CD4-positive, CD25-positive, alpha-beta regulatory T cell (primary cell): ENCODE measurements at regions not wholly inside any gene's neighbourhood (a gene's known extent, or its start where the extent isn't known, plus 50 kb on each side); places are given as distances from the start of the nearest gene placed in this dataset.
"Not testable (repeated sequence)": the region's sequence is repeated elsewhere in the genome, so short reads cannot be mapped to it uniquely, and the experiment has no call there.

Experiments used
- ATAC-seq, 2 donors: fragments of 150-1000 bp; cut with Tn5 transposase; one replicate each; pipeline ENCODE4 v1.10.0; 2021; ENCODE audit warnings: low read depth in 2 of 2, moderate number of reproducible peaks in 2 of 2, moderate library complexity in 1 of 2
- DNase-seq, 3 donors: peaks; one replicate each; pipeline versions ENCODE4 v3.0.0 to v3.0.0-alpha.2; 2012 to 2022; ENCODE audit warnings: mixed read lengths in 1 of 3
- H3K27ac ChIP-seq: one replicate; pipeline ENCODE4 v1.7.0; 2013; ENCODE audit warnings: mild to moderate bottlenecking, low read length; ENCODE audit not compliant: insufficient read depth, poor library complexity, severe bottlenecking
- H3K27me3 ChIP-seq: one replicate; pipeline ENCODE4 v1.7.0; 2013; ENCODE audit warnings: low read length; ENCODE audit not compliant: control insufficient read depth, insufficient read depth
- H3K36me3 ChIP-seq: one replicate; pipeline ENCODE4 v1.7.0; 2013; ENCODE audit warnings: mild to moderate bottlenecking, low read length, moderate library complexity; ENCODE audit not compliant: control insufficient read depth, insufficient read depth
- H3K4me1 ChIP-seq: 2 replicates; pipeline ENCODE4 v1.7.0; 2013; ENCODE audit warnings: mild to moderate bottlenecking, low read length; ENCODE audit not compliant: insufficient read depth, control insufficient read depth, poor library complexity, severe bottlenecking
- H3K4me3 ChIP-seq: one replicate; pipeline ENCODE4 v1.7.0; 2013; ENCODE audit warnings: low read depth, mild to moderate bottlenecking, low read length, moderate library complexity
- H3K9me3 ChIP-seq, 2 experiments: 1 replicate in 1 of 2; 2 replicates in 1 of 2; pipeline ENCODE4 v1.7.0; 2013; ENCODE audit warnings: low read length in 2 of 2, mild to moderate bottlenecking in 1 of 2, moderate library complexity in 1 of 2; ENCODE audit not compliant: control insufficient read depth in 2 of 2
- H3K27ac Mint-ChIP-seq, 3 donors: one replicate each; pipeline ENCODE4 v1.8.0; 2020 to 2022; ENCODE audit warnings: mild to moderate bottlenecking in 3 of 3, mixed read lengths in 3 of 3, moderate library complexity in 2 of 3
- H3K27me3 Mint-ChIP-seq: one replicate; pipeline ENCODE4 v1.8.0; 2022; ENCODE audit warnings: mild to moderate bottlenecking, mixed read lengths
- H3K36me3 Mint-ChIP-seq: one replicate; pipeline ENCODE4 v1.8.0; 2020; ENCODE audit warnings: mixed read lengths
- H3K4me1 Mint-ChIP-seq, 4 donors: one replicate each; pipeline ENCODE4 v1.8.0; 2020 to 2022; ENCODE audit warnings: mixed read lengths in 4 of 4, mild to moderate bottlenecking in 1 of 4
- H3K4me3 Mint-ChIP-seq, 4 donors: one replicate each; pipeline ENCODE4 v1.8.0; 2020 to 2022; ENCODE audit warnings: mild to moderate bottlenecking in 4 of 4, mixed read lengths in 4 of 4, moderate library complexity in 3 of 4
- H3K9me3 Mint-ChIP-seq, 7 donors: one replicate each; pipeline ENCODE4 v1.8.0; 2020 to 2022; ENCODE audit warnings: mixed read lengths in 7 of 7, mild to moderate bottlenecking in 3 of 7, moderate library complexity in 2 of 7

- H3K36me3 ChIP-seq = no peaks in the 10 kb centered on the region
- Mint-ChIP-seq H3K36me3 (no peaks in the 10 kb centered on the region), H3K4me3 (no peak overlapping the region), H3K4me1 (no peaks in the 10 kb centered on the region), H3K27ac (no peak overlapping the region), H3K27me3 (no peaks in the 10 kb centered on the region), H3K9me3 (peaks cover 6 to 16% (median 10%) of the 10 kb centered on the region in 7 donors)
- no peak overlapping the region for H3K27ac ChIP-seq
- H3K4me1 ChIP-seq = no peaks in the 10 kb centered on the region
- H3K27me3 ChIP-seq = no peaks in the 10 kb centered on the region
- ATAC-seq = no peak
- peaks cover 3 to 9% of the 10 kb centered on the region in 2 experiments for H3K9me3 ChIP-seq
- DNase-seq = no peak
- H3K4me3 ChIP-seq = no peak overlapping the region
Measured at GRCh38 chr2:71961289-71962027, 186.2 kb downstream of the CYP26B1 start.

- ATAC-seq = no peak
- H3K27ac ChIP-seq = no peak overlapping the region
- no peaks in the 10 kb centered on the region for H3K27me3 Mint-ChIP-seq
- no peaks in the 10 kb centered on the region for H3K36me3 ChIP-seq
- H3K27ac Mint-ChIP-seq = no peak overlapping the region
- H3K4me1 Mint-ChIP-seq = no peaks in the 10 kb centered on the region
- no peaks in the 10 kb centered on the region for H3K4me1 ChIP-seq
- H3K4me3 ChIP-seq = no peak overlapping the region
- peaks cover 3 to 14% of the 10 kb centered on the region in 2 experiments for H3K9me3 ChIP-seq
- DNase-seq = no peak
- H3K4me3 Mint-ChIP-seq = no peak overlapping the region
- peaks cover 6 to 25% (median 10%) of the 10 kb centered on the region in 7 donors for H3K9me3 Mint-ChIP-seq
- H3K27me3 ChIP-seq = no peaks in the 10 kb centered on the region
- H3K36me3 Mint-ChIP-seq = no peaks in the 10 kb centered on the region
Measured at GRCh38 chr2:71959494-71959893, 188.2 kb downstream of the CYP26B1 start.

DNA sequence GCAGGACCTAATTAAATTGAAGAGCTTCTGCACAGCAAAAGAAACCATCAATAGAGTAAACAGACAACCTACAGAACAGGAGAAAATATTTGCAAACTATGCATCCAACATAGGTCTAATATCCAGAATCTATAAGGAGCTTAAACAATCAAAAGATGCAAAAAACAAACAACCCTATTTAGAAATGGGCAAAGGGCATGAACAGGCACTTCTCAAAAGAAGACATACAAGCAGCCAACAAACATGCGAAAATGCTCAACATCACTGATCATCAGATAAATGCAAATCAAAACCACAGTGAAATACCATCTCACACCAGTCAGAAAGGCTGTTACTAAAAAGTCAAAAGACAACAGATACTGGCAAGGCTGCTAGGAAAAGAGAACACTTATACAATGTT, 189.2 kb downstream of the CYP26B1 start:
- not testable (repeated sequence) for H3K27me3 Mint-ChIP-seq, H3K27ac ChIP-seq, H3K4me3 ChIP-seq, DNase-seq, H3K4me1 Mint-ChIP-seq, H3K4me3 Mint-ChIP-seq, ATAC-seq, H3K27ac Mint-ChIP-seq, H3K36me3 ChIP-seq, H3K36me3 Mint-ChIP-seq, H3K4me1 ChIP-seq, H3K27me3 ChIP-seq
- peaks cover 3 to 14% of the 10 kb centered on the region in 2 experiments for H3K9me3 ChIP-seq
- peaks cover 8 to 25% (median 12%) of the 10 kb centered on the region in 7 donors for H3K9me3 Mint-ChIP-seq

DNA sequence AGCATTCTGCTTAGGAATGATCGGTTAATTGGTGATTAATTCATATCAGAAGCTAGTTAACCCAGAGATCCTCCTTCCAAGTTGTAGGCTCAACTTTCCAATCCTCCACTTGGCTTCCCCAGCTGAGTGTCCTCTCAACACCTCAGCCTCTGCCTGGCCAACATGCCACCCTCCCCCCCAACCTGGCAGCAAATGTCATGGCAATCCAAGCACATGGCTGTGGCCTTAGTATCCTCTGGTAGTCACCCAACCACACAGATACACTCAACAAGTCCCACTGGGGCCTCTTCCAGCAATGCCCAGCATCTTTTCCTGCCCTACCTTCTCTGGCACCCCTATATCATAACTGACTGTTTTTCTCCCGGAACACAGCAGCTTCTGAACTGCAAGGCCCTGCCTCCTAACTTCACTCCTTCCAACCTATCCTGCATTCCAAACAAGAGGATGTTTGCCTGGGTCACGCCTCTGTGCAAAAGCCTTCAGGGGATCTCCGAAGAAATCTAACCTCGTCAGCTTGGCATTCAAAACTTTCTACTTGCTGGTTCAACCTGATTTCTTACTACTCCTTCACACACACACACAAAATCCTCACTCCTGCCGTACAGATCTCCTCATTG, 195.0 kb downstream of the CYP26B1 start:
- peaks cover 0 to 11% of the 10 kb centered on the region in 2 experiments for H3K9me3 ChIP-seq
- no peak for ATAC-seq
- H3K4me1 ChIP-seq = no peaks in the 10 kb centered on the region
- no peaks in the 10 kb centered on the region for H3K4me1 Mint-ChIP-seq
- no peaks in the 10 kb centered on the region for H3K36me3 Mint-ChIP-seq
- no peaks in the 10 kb centered on the region for H3K36me3 ChIP-seq
- H3K4me3 Mint-ChIP-seq = no peak overlapping the region
- no peak overlapping the region for H3K27ac ChIP-seq
- H3K27me3 Mint-ChIP-seq = peaks cover 10% of the 10 kb centered on the region
- H3K9me3 Mint-ChIP-seq = peaks cover 4 to 19% (median 5%) of the 10 kb centered on the region in 7 donors
- DNase-seq = no peak
- no peaks in the 10 kb centered on the region for H3K27me3 ChIP-seq
- no peak overlapping the region for H3K4me3 ChIP-seq
- peak overlapping the region in 1 of 3 donors; percentile 53 for H3K27ac Mint-ChIP-seq

DNA sequence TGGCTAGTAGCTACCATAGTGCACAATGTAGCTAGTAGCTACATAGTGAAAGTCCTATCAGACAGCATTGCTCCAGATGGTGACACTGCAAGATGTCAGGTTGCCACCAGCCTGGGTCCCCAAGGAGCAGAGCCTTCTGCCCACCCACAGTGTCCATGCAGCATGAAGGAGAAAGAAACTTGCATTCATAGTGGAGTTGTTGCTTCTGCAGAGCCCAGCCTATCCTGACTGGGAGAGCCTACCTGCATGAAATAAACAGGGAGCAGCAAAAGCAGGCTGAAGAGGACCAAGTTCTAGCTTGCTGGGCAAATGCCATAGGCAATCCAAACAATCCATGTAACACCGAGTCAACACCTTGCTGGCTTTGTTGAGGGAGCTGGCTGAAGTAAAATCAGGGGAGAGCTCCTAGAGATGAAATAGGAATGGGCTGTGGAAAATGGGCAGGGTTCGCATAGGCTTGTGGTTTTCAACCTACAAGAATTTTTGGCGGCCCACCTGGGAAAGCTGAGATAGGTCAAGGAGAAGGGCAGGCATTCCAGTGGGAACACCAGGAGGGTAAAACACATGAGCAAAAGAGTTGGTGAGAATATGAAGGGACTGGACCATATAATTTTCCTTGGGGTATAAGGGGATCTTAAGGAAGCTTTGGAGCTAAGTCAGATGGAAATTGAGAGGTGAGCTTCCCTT, 195.8 kb downstream of the CYP26B1 start:
- Mint-ChIP-seq H3K27ac (no peak overlapping the region), H3K36me3 (no peaks in the 10 kb centered on the region), H3K9me3 (peaks cover 0 to 13% (median 3%) of the 10 kb centered on the region in 7 donors), H3K4me3 (no peak overlapping the region), H3K27me3 (peaks cover 10% of the 10 kb centered on the region), H3K4me1 (no peaks in the 10 kb centered on the region)
- no peak overlapping the region for H3K4me3 ChIP-seq
- no peak overlapping the region for H3K27ac ChIP-seq
- peaks cover 0 to 5% of the 10 kb centered on the region in 2 experiments for H3K9me3 ChIP-seq
- no peaks in the 10 kb centered on the region for H3K4me1 ChIP-seq
- no peaks in the 10 kb centered on the region for H3K27me3 ChIP-seq
- H3K36me3 ChIP-seq = no peaks in the 10 kb centered on the region
- DNase-seq = no peak
- ATAC-seq = no peak

DNA sequence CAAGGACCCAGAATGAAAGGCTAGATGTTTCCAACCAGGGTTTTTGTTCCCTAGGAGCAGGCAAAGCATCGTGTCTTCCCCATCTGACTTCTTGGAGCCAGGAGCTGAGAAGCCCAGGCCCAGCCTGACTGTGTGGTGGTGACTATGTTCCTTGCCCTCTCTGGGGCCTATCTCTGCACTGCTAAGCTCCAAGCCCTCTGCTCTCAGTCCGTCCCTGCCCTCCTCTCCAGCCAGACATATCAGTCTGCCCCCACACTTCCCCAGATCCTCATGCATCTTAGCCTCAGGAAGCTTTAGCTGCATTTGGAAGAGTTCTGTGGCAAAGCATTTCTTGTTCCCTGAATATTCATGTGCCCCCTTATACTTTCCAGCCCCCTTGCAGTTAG, 196.6 kb downstream of the CYP26B1 start:
- Mint-ChIP-seq H3K36me3 (no peaks in the 10 kb centered on the region), H3K4me3 (no peak overlapping the region), H3K27me3 (peaks cover 10% of the 10 kb centered on the region), H3K4me1 (no peaks in the 10 kb centered on the region), H3K9me3 (peaks cover 0 to 5% (median 2%) of the 10 kb centered on the region in 7 donors), H3K27ac (no peak overlapping the region)
- Histone ChIP-seq H3K4me3 (no peak overlapping the region), H3K36me3 (no peaks in the 10 kb centered on the region), H3K4me1 (no peaks in the 10 kb centered on the region), H3K27me3 (no peaks in the 10 kb centered on the region), H3K9me3 (peaks cover 0 to 4% of the 10 kb centered on the region in 2 experiments), H3K27ac (no peak overlapping the region)
- DNase-seq (no peak), ATAC-seq (no peak)

DNA sequence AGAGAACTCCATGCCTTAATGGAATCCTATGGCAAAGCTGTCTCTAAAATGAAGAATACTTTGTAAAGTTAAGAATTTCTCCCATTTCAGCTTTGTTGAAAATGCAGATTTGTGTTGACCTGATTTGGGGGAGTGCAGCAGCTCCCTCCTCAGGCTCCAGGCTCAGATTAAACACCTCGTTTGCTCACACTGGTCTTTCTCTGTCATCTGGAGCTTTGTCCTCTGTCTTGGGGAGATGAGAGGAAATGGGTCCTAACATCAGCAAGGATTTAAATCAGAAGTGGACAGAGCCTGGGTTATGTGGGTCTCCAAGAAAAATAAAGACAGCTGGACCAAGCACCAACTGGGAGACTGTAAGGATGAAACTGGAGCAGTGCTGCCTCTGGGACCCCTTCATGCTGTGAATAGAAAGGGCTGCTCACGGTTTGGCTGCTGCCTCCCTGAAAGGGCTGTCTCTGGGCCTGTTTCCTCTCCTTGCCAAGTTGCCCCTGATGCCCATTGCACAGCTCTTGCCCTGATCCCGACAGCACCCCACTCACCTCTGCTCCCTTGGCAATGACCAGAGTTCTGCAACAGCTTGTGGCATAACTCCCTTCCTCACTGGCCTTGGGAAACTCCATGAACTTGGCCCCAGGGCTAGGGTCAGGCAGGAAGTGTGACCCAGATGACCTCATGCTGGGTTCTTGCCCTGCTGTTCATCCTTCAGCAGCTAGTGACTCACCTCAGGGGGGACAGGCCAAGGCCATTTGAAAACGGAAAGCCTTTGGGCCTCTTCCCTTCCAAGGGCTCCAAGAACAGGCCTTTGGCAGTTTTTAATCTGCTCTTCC, 197.2 kb downstream of the CYP26B1 start:
- H3K27ac Mint-ChIP-seq = no peak overlapping the region
- H3K36me3 ChIP-seq = no peaks in the 10 kb centered on the region
- H3K4me1 ChIP-seq = no peaks in the 10 kb centered on the region
- H3K27me3 Mint-ChIP-seq = peaks cover 10% of the 10 kb centered on the region
- no peaks in the 10 kb centered on the region for H3K4me1 Mint-ChIP-seq
- no peaks in the 10 kb centered on the region for H3K36me3 Mint-ChIP-seq
- H3K9me3 Mint-ChIP-seq = peaks cover 0 to 5% (median 2%) of the 10 kb centered on the region in 7 donors
- ATAC-seq (no peak), DNase-seq (no peak)
- no peak overlapping the region for H3K4me3 Mint-ChIP-seq
- H3K27me3 ChIP-seq = no peaks in the 10 kb centered on the region
- no peak overlapping the region for H3K4me3 ChIP-seq
- no peaks in the 10 kb centered on the region for H3K9me3 ChIP-seq
- no peak overlapping the region for H3K27ac ChIP-seq
